GM23248 (cell line): ENCODE measurements at regions not wholly inside any gene's neighbourhood (a gene's known extent, or its start where the extent isn't known, plus 50 kb on each side); places are given as distances from the start of the nearest gene placed in this dataset.
"Not testable (repeated sequence)": the region's sequence is repeated elsewhere in the genome, so short reads cannot be mapped to it uniquely, and the experiment has no call there.

Source experiments
- EZH2 ChIP-seq: fragments of 200-600 bp; sonication (generic); IDR thresholded peaks from 2 replicates; pipeline ENCODE4 v1.6.1; 2018; ENCODE audit warnings: antibody characterized with exemption, mild to moderate bottlenecking; ENCODE audit not compliant: insufficient read depth, poor library complexity, severe bottlenecking
- EZH2phosphoT487 ChIP-seq: fragments of 200-600 bp; sonication (generic); IDR thresholded peaks from 2 replicates; pipeline ENCODE4 v1.6.1; 2018; ENCODE audit warnings: antibody characterized with exemption, moderate library complexity, mild to moderate bottlenecking, low read depth; ENCODE audit not compliant: insufficient read depth

GRCh38 chr1:120465900-120466299 is 51.1 kb downstream of the NBPF8 start:
- TF ChIP-seq EZH2, EZH2phosphoT487: not testable (repeated sequence)
